AG10803 (cell line): ENCODE measurements at regions not wholly inside any gene's neighbourhood (a gene's known extent, or its start where the extent isn't known, plus 50 kb on each side); places are given as distances from the start of the nearest gene placed in this dataset.
"Not testable (repeated sequence)": the region's sequence is repeated elsewhere in the genome, so short reads cannot be mapped to it uniquely, and the experiment has no call there.

Source experiments
- DNase-seq: peaks from one replicate; pipeline ENCODE4 v3.0.0; 2010; ENCODE audit warnings: low read depth
- H3K4me3 ChIP-seq: 2 replicates; pipeline ENCODE4 v1.5.1; 2011; ENCODE audit warnings: mild to moderate bottlenecking, low read length, control low read depth
- CTCF ChIP-seq: conservative IDR thresholded peaks from 2 replicates; pipeline ENCODE4 v1.5.1; 2011; ENCODE audit warnings: mild to moderate bottlenecking, low read length, control low read depth, inconsistent platforms

DNA sequence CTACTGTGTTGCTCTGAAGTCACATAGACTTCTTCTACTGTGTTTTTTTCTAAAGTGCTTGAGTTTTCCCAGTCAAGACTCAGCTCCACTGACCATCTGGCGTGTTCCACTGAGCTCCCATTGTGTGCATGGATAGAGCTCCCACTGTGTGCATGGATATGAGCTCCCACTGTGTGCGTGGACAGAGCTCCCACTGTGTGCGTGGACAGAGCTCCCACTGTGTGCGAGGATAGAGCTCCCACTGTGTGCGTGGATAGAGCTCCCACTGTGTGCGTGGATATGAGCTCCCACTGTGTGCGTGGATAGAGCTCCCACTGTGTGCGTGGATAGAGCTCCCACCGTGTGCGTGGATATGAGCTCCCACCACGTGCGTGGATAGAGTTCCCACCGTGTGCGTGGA, 148.3 kb upstream of the ALKAL2 start:
- no peak for DNase-seq
- TF ChIP-seq CTCF = no peak
- no peak overlapping the region for H3K4me3 ChIP-seq

GRCh38 chr2:434625-435024, 146.7 kb upstream of the ALKAL2 start:
- no peak overlapping the region for H3K4me3 ChIP-seq
- TF ChIP-seq CTCF = no peak
- no peak for DNase-seq

DNA sequence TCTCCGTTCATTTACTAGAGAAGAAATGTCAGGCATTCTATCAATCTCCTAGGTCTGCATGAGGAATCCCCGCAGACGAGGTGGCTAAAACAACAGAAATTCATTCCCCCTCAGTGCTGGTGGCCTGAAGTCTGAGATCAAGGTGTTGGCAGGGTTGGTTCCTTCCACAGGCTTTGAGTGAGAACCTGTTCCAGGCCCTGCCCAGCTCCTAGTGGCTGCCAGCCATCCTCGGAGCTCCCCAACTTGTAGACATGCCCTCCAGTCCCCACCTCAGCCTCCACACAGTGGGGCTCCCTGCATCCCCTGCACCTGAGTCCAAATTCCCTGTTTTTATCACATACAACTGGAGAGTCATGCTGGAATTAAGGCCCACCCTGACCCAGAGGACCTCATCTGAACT, 145.3 kb upstream of the ALKAL2 start:
- H3K4me3 ChIP-seq = no peak overlapping the region
- no peak for TF ChIP-seq CTCF
- DNase-seq = no peak

- TF ChIP-seq CTCF = no peak
- no peak overlapping the region for H3K4me3 ChIP-seq
- no peak for DNase-seq
Observed at GRCh38 chr2:430291-431040, 142.6 kb upstream of the ALKAL2 start.

DNA sequence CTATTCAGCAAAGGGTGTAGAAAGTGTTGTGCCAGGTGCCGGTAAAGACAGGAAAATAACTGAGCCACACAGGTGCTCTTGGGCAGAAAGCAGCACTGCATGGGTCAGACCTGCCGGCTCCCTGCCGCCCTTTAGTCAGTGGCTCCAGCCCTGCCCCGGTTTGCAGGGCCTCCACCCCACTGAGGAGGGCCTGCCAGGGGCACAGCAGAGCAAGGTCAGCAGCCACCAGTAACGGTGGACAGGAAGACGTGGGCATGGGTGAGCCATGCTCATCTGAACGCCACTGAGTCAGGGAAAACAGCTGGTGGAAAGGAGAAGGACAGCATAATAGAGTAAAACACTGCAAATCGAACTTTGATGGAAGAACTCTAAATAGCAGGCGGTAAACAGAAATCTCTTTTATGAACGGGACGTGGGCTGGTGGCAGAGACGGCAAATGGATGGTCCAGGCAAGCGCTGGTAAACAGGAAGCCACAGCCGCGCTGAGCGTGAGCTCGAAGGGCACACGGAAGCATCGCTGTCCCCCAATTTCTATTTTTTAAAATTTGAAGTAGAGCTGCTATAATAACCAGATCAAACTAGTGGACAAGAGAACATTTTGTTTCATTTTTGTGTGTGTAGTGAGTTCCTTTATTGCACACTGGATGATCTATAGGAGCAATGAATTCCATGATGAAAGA, 141.8 kb upstream of the ALKAL2 start:
- H3K4me3 ChIP-seq = no peak overlapping the region
- no peak for DNase-seq
- TF ChIP-seq CTCF = no peak

DNA sequence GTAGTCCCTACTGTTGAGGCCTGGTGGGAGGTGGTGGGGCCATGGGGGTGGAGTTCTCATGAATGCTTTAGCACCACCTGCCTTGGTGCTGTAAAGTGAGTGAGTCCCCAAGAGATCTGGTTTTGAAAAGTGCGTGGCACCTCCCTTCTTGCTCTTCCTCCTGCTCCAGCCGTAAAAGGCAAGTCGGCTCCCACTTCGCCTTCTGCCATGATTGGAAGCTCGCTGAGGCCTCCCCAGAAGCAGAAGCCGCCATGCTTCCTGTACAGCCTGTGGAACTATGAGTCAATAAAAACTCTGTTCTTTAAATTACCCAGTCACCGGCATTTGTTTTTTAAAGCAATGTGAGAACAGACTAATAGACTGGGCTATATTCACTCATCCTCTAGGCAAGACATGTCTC, 141.3 kb upstream of the ALKAL2 start:
- no peak for TF ChIP-seq CTCF
- no peak overlapping the region for H3K4me3 ChIP-seq
- no peak for DNase-seq

GRCh38 chr2:428591-428990, 140.7 kb upstream of the ALKAL2 start:
- TF ChIP-seq CTCF = no peak
- no peak overlapping the region for H3K4me3 ChIP-seq
- DNase-seq = no peak

GRCh38 chr2:426696-427095, 138.8 kb upstream of the ALKAL2 start:
- not testable (repeated sequence) for H3K4me3 ChIP-seq, DNase-seq
